HG02763 (cell line): ENCODE measurements at regions not wholly inside any gene's neighbourhood (a gene's known extent, or its start where the extent isn't known, plus 50 kb on each side); places are given as distances from the start of the nearest gene placed in this dataset.
"Not testable (repeated sequence)": the region's sequence is repeated elsewhere in the genome, so short reads cannot be mapped to it uniquely, and the experiment has no call there.

Source experiments
- ATAC-seq: cut with Tn5 transposase; IDR thresholded peaks from one replicate; pipeline ENCODE4 v1.9.1; 2021; ENCODE audit warnings: mild to moderate bottlenecking, moderate library complexity; ENCODE audit not compliant: unreplicated experiment

DNA sequence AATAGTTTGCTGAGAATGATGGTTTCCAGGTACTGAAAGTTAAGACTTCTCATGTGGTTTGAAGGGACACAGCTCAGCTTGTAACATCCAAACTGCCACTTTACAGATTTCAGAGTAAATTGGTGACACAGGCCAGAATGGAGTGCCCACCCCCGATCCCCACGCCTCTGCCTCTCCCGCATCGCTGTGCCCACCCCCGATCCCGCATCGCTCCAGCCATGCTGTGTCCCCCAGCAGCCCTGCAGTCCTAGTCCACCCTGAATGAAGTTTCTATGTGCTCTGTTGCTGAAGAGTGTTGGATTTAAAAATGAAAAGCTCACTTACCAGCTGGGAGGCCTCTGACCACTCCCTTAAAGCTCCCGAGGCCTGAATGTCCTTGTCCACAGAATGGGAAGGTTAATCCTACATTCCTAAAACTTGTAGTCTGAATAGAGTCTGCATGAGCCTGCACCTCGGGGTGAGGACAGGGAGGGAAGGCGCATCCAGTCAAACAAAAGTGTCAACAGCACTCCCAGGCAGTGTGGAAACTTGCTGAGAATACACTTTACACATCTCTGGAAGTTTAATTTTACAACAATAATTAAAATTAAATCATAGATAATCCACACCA, 176.4 kb upstream of the ID2 start:
- no peak for ATAC-seq

GRCh38 chr2:8506746-8507145, 175.1 kb upstream of the ID2 start:
- ATAC-seq = no peak

DNA sequence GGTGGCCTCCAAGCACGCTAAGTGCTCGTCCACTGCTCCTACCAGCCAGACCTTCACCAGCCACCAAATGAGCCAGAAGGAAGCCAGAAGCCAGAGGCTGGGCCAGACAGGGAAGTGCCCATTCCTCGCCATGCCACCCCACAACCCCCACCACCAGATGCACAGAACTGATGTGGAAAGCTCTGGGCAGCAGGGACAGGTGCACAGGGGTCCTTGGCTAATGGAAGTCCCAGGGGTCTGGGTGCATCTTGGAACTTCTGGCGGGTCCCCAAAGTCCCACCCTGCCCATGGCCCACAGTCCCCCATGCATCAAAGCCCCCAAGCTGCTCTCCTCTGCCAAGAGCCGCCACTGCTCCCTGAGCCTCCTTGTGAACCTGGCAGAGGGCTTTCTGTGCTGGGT, 173.1 kb upstream of the ID2 start:
- no peak for ATAC-seq

DNA sequence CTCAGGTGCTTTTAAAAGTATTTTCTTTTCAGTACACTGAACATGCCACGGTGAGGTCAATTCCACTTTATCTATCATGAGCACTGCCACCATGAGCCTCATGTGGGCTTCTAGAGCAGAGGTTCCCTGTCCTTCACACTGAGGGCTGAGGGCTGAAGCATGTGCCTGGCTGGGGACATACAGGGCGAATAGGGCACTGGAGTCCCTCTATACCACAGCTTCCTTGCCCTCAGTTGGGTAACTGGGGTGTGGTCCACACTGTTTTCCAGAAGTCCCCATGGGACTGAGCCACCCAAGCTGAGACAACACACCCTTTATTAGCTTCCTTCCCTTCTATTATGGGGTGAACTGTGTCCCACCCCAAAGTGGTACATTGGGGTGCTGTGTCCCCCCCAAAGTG, 172.2 kb upstream of the ID2 start:
- no peak for ATAC-seq

- ATAC-seq = not testable (repeated sequence)
These were observed 171.8 kb upstream of the ID2 start for GRCh38 chr2:8510055-8510454.

GRCh38 chr2:8510519-8510918, 171.3 kb upstream of the ID2 start:
- no peak for ATAC-seq

- ATAC-seq = no peak
These were observed 169.8 kb upstream of the ID2 start for GRCh38 chr2:8511868-8512612.

- no peak for ATAC-seq
These were observed 168.1 kb upstream of the ID2 start for GRCh38 chr2:8513601-8514273.

GRCh38 chr2:8514274-8514662, 167.6 kb upstream of the ID2 start:
- ATAC-seq = no peak

DNA sequence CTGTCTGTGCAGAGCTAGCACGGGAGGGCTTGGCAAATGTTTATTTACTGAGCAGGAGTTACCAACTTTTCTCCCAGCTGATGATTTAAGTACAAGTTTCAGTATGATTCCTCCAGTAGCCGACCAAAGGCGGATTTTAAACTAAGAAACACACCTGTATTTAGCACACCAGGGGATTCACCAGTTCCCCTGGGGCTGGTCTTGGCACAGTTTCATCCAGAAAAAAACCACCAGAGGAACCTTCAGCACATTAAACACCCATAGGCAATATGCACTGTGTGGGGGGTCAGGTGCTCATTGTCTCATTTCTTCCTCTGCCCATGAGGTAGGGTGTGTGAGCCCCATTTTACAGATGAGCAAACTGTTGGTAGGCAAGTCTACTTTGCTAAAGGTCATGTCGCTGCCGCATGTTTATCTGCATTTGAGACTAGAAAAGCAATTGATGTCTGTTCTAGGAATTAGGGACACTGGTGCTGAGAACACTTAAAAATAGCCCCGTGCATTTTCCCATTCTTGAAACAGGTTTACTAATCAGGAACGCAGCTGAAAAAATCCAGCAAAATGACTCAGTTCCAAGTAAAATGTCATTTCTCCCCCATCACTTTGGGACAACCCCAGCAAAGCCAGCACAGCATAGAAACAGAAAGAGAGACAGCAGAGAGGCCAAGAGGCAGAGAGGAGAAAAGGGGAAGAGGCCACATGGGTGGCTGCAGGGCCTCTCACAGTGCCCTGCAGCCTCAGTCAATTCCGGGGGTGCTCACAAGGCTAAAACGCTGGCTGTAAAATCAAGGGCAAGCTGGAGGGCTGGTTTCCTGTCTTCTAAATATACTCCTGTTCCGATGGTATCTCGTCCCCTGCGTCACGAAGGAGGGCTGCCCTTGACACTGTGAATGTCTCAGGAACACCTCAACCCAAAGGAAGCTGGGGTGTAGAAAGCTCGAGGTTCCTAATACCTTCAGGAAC, 166.8 kb upstream of the ID2 start:
- ATAC-seq = peak; percentile 59

- peak; percentile 29 for ATAC-seq
These were observed 165.9 kb upstream of the ID2 start for GRCh38 chr2:8515864-8516533.

DNA sequence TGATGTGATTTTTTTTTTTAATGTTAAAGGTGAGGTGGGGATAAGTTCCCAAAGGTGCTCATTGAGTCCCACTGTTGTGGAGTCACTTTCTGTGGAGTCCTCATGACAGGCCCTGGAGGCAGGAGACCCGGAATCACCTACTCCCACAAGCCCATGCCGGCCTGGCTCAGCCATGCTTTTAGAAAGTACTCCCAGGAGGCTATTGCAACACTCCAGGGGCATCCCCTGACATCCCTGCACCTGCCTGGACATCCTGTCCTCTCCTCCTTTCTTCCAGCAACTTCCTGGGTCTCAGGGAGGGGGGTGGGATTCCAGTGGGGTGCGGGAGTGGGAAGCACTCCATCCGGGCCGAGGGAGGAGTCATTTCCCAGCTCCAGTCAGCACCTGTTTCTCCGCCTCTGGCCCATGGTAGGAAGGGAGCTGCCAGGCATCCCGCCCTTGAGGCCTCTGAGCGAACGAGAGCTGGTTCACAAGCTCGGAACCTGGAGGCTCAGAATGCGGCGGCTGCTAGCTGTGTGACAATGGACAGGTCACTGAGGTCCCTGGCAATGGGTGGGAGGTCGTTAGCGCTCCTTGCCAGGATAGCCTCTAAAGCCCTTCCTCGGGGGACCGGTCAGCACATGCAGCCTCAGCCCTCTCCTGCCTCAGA, 163.9 kb upstream of the ID2 start:
- ATAC-seq = no peak

DNA sequence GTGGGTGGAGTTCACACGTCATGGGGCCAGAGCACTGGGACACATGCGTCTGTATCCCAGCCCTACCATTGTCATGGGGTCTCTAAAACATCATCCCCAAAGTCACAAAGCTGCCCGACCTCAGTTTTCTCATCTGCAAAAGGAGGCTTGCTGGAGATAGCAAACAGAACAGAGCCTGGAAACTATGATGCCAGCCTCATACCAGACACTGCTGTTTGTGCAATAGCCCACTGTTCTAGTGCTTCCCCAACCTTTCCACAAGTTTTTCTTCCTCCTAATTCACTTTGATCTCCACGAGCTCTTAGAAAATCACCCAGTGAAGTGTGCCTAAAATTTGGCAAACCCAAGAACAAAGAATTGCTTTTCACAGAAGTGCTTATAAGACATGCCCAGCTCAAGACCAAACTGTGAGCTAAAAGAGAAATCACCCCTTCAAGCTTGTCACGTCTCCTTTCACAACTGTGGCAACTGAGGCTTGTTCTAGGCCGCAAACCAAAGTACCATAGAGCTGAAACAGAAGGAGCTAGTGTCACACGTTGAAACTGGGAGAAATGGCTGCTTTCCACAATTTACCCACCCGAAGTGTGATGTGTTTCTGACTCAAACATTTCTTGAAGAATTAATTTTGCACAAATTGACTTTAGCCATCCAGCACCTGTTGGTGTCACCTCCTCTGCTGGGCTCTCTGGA, 162.7 kb upstream of the ID2 start:
- ATAC-seq = no peak

GRCh38 chr2:8520791-8521344, 161.0 kb upstream of the ID2 start:
- ATAC-seq = no peak

DNA sequence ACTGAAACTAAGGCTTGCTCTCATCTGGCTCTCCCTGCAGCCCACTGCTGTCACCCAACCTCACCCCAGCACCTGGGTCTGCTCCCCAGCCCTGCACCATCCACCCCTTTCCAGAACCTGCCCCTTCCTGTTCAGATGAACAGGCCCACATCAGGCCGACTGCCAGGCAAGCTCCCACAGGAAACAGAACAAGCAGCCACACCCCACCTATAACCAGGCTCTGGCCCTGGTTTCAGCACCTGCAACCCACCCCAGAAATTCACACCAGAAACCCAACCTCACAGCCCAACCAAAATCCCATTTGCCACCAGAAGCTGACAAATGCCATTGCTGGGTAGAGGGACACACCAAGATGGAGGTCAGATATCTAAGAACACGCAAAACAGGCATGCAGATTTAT, 159.2 kb upstream of the ID2 start:
- no peak for ATAC-seq

DNA sequence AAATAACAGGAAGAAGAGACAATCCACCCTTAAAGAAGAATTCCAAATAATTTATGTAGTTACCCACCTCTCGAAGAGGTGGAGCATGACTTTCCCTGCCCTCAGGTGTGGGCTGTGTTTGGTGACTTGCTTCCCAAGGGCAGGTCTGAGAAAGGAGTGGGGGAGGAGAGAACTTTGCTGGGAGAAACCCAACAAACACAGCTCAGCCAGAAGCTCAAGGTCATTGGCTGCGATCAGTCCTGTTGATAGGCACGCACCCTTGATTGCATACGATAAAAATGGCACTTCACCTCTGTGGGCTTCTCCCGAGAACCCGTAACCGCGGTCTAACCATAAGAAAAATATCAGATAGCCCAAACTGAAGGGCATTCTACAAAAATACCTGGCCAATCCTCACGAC, 157.5 kb upstream of the ID2 start:
- ATAC-seq = no peak

- ATAC-seq = no peak
These were observed 157.0 kb upstream of the ID2 start for GRCh38 chr2:8524823-8525222.

GRCh38 chr2:8525236-8525581, 156.6 kb upstream of the ID2 start:
- no peak for ATAC-seq
